GM12872 (cell line): ENCODE measurements at regions not wholly inside any gene's neighbourhood (a gene's known extent, or its start where the extent isn't known, plus 50 kb on each side); places are given as distances from the start of the nearest gene placed in this dataset.

Source experiments
- CTCF ChIP-seq: IDR thresholded peaks from 3 replicates; pipeline ENCODE4 v1.5.1; 2011; ENCODE audit warnings: low read depth, mild to moderate bottlenecking, low read length, moderate library complexity; ENCODE audit not compliant: insufficient read depth

DNA sequence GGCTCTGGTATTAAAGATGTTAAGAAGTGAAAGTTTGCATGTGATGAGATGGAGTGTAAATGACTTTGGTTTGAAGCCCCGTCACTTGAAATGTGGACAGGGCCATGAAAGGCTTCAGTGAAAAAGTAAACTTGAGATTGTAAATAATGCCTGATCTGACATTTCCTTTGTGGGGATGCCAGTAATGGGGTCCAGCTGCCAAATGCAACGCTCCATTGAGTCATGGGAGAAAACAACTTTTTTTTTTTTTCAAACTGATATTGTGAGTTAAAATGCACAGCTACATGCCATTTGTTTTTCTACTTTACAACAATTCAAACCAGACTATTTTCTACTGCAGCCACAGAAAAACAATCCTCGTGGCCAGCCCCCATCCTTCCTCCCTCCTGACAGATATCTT lies 327.0 kb upstream of the TNC start:
- TF ChIP-seq CTCF, result no peak

GRCh38 chr9:115445655-115446054 lies 327.7 kb upstream of the TNC start:
- no peak for TF ChIP-seq CTCF

DNA sequence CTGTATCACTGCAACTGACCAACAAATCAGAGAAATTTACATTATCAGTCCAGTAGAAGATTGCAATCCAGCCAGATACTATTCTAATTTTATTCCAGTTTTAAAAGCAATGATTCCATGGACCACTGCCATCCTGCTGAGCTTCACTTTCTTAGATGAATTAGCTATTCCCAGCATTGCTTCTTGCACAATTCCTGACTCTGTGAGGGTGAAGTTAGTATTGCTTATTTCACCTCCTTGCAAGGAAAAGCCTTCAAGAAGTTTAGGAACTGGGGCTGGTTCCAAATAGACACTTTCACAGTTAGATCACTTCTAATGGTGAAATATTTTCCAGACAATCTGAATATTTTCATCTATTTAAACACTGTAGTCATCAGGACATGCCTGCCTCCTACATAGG lies 338.6 kb upstream of the TNC start:
- TF ChIP-seq CTCF, result no peak

DNA sequence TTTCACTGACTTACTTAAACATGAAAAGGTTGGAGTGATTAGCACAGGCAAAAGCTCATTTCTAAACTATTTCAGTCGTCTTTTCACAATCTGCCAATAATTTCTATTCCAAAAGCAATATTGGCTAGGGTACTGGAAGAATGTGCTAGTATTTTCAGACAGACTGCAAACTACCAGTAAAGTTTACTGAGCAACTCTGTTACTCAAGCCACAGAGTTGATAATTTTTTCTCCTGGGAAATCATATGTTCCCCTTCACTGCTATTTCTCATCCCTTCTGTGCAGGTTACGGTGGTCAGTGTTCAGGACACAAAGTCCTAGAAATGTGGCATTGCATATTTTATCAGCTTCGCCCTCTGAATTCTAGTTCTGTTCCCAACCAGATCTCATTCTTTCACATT lies 343.3 kb upstream of the TNC start:
- no peak for TF ChIP-seq CTCF

GRCh38 chr9:115462623-115463022 lies 344.7 kb upstream of the TNC start:
- no peak for TF ChIP-seq CTCF

DNA sequence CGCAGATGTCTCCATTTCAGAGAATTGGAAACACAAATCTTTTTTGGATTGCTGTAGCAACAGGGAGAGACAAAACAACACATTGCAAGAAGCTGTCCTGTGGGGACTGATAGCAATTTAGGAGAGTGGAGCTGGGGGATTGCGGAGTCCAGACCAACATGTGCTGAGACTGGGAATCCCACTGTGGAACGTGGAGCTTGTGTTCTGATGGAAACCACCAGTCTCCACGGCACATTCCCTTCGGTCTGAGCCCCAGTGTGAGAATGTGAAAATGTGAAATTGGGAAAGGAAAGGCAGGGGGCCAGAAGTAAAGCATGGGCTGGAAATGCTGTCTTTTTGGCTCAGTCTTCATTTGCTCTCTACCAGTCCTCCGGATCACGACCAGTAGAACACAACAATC lies 348.8 kb upstream of the TNC start:
- TF ChIP-seq CTCF, result no peak

GRCh38 chr9:115469841-115470240 lies 351.9 kb upstream of the TNC start:
- no peak for TF ChIP-seq CTCF

GRCh38 chr9:115481769-115482168 lies 363.8 kb upstream of the TNC start:
- TF ChIP-seq CTCF, result no peak
